Esophagus muscularis mucosa (tissue), 4 donors: ENCODE measurements at regions not wholly inside any gene's neighbourhood (a gene's known extent, or its start where the extent isn't known, plus 50 kb on each side); places are given as distances from the start of the nearest gene placed in this dataset.

Experiments used
- CTCF ChIP-seq, 3 experiments: fragments of 200-600 bp in 2 of 3; fragments of 450-650 bp in 1 of 3; sonication (generic) in 2 of 3; IDR thresholded peaks; one replicate each; pipeline ENCODE4 v1.5.1; 2017 to 2019; ENCODE audit warnings: antibody characterized with exemption in 3 of 3, mild to moderate bottlenecking in 2 of 3, moderate library complexity in 1 of 3
- EP300 ChIP-seq: sonication (generic); formaldehyde crosslinking; IDR thresholded peaks from one replicate; pipeline ENCODE4 v1.6.1; 2017; ENCODE audit warnings: antibody characterized with exemption
- POLR2A ChIP-seq: fragments of 450-650 bp; IDR thresholded peaks from one replicate; pipeline ENCODE4 v1.6.1; 2017; ENCODE audit warnings: antibody characterized with exemption, moderate library complexity, mild to moderate bottlenecking, low read depth
- POLR2AphosphoS5 ChIP-seq, 2 donors: sonication (generic); formaldehyde crosslinking; IDR thresholded peaks; one replicate each; pipeline ENCODE4 v1.6.1; 2017; ENCODE audit warnings: antibody characterized with exemption in 2 of 2

GRCh38 chr11:15880291-15880690 lies 476.1 kb downstream of the SOX6 start:
- TF ChIP-seq EP300 (no peak), CTCF (IDR thresholded peaks at IDR 0.05) (no peak), POLR2A (no peak), POLR2AphosphoS5 (IDR thresholded peaks at IDR 0.05) (no peak)
